Immature natural killer cell (primary cell): ENCODE measurements at regions not wholly inside any gene's neighbourhood (a gene's known extent, or its start where the extent isn't known, plus 50 kb on each side); places are given as distances from the start of the nearest gene placed in this dataset.
"Not testable (repeated sequence)": the region's sequence is repeated elsewhere in the genome, so short reads cannot be mapped to it uniquely, and the experiment has no call there.

Source experiments
- DNase-seq, 3 donors: peaks; one replicate each; pipeline ENCODE4 v3.0.0; 2022; ENCODE audit warnings: mixed read lengths in 1 of 3
- H3K27ac Mint-ChIP-seq, 6 donors: one replicate each; pipeline ENCODE4 v1.8.0; 2020; ENCODE audit warnings: mixed read lengths in 6 of 6, mild to moderate bottlenecking in 5 of 6, inconsistent platforms in 4 of 6, moderate library complexity in 3 of 6
- H3K27me3 Mint-ChIP-seq, 3 donors: one replicate each; pipeline ENCODE4 v1.8.0; 2020 to 2021; ENCODE audit warnings: low read depth in 3 of 3, mild to moderate bottlenecking in 3 of 3, mixed read lengths in 3 of 3, moderate library complexity in 3 of 3, inconsistent platforms in 1 of 3
- H3K36me3 Mint-ChIP-seq, 3 donors: one replicate each; pipeline ENCODE4 v1.8.0; 2020; ENCODE audit warnings: mixed read lengths in 3 of 3, inconsistent platforms in 2 of 3, mild to moderate bottlenecking in 2 of 3
- H3K4me1 Mint-ChIP-seq, 2 donors: one replicate each; pipeline ENCODE4 v1.8.0; 2020; ENCODE audit warnings: inconsistent platforms in 2 of 2, mild to moderate bottlenecking in 2 of 2, mixed read lengths in 2 of 2, moderate library complexity in 1 of 2
- H3K4me3 Mint-ChIP-seq, 5 donors: one replicate each; pipeline ENCODE4 v1.8.0; 2020; ENCODE audit warnings: mild to moderate bottlenecking in 5 of 5, mixed read lengths in 5 of 5, inconsistent platforms in 3 of 5, moderate library complexity in 3 of 5
- H3K9me3 Mint-ChIP-seq, 6 donors: one replicate each; pipeline ENCODE4 v1.8.0; 2020; ENCODE audit warnings: mild to moderate bottlenecking in 6 of 6, mixed read lengths in 6 of 6, inconsistent platforms in 4 of 6, moderate library complexity in 3 of 6

DNA sequence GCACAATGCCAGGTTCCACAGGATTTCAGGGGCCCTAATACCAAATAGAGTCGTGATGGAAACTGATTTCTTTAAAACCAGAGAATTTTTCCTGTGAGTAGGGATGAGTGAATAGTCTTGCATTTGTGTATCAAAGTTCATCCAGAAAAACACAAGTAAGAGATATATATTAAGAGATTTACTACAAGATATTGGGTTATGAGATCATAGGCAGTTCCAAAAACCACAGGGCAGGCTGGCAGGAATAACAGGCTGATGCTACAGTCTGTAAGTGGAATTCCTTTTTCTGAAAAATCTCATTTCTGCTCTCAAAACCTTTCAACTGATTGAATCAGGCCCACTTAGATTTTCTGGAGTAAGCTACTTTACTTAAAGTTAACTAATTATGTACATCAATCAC is 1756.2 kb upstream of the SEL1L start:
- Mint-ChIP-seq H3K9me3 (peaks cover 4 to 36% (median 13%) of the 10 kb centered on the region in 6 donors), H3K4me1 (no peaks in the 10 kb centered on the region), H3K4me3 (no peak overlapping the region), H3K27me3 (peaks cover 0 to 1% (median 0%) of the 10 kb centered on the region in 3 donors), H3K27ac (no peak overlapping the region), H3K36me3 (peaks cover 0 to 2% (median 0%) of the 10 kb centered on the region in 3 donors)
- no peak for DNase-seq

DNA sequence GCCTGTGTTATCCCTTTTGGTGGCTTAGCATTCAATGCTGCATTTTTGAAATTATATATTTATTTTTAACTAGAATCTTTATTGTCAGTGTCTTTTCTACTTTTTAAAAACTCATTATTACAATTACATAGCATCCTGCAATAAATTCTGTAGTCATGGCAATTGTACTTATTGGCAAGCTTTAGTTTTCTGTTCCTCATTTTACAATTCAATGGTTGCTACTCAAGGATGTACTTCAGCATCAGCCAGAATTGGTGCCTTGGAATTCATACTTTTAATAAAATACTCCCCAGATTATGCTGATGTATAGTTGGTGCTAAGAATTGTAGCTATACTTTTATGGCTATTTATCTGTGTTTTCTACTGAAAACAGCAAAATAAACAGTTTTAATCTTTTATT is 1756.8 kb upstream of the SEL1L start:
- H3K4me1 Mint-ChIP-seq, result no peaks in the 10 kb centered on the region
- no peak for DNase-seq
- peaks cover 0 to 3% (median 1%) of the 10 kb centered on the region in 3 donors for H3K27me3 Mint-ChIP-seq
- H3K36me3 Mint-ChIP-seq, result peaks cover 0 to 2% (median 0%) of the 10 kb centered on the region in 3 donors
- H3K4me3 Mint-ChIP-seq, result no peak overlapping the region
- H3K27ac Mint-ChIP-seq, result no peak overlapping the region
- H3K9me3 Mint-ChIP-seq, result peaks cover 4 to 40% (median 13%) of the 10 kb centered on the region in 6 donors

DNA sequence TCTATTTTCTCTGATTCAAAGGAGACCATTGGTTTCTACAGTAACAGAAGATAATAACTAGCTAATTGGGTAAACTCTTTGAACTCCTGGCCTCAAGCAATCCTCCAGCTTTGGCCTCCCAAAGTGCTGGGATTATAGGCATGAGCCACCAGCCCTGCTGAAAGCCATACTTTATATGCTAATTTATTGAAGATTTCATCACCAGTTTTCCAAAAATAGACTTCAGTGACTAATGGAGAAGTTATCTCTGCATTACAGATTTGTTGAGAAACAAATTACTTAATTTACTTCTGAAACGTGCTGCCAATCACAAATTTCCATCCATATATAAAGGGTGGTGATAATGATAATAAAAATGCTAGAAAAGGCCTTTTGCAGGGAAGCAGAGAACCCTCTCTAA is 1758.1 kb upstream of the SEL1L start:
- H3K9me3 Mint-ChIP-seq, result peaks cover 3 to 43% (median 14%) of the 10 kb centered on the region in 6 donors
- H3K36me3 Mint-ChIP-seq, result peaks cover 0 to 1% (median 0%) of the 10 kb centered on the region in 3 donors
- peaks cover 0 to 3% (median 1%) of the 10 kb centered on the region in 3 donors for H3K27me3 Mint-ChIP-seq

DNA sequence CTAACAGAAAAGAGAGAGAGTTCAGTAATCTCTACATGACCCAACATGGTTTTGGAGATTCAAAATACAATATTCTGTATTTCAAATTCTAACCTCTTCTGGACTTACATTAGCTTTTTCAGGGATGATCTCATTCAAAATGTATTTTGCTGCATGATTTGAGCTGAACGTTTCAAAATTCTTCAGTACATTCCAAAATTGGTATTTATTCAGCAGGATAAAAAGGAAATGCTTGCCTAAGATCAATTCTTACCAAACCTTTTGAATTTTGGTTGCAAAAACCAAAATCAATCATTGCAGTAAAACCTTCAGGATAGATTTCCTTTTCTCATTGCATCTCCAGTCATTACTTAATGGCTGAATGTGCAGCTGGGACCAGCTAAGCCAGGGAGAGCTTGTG is 1761.3 kb upstream of the SEL1L start:
- no peaks in the 10 kb centered on the region for H3K36me3 Mint-ChIP-seq
- H3K27me3 Mint-ChIP-seq, result peaks cover 0 to 3% (median 0%) of the 10 kb centered on the region in 3 donors
- no peak overlapping the region for H3K27ac Mint-ChIP-seq
- H3K9me3 Mint-ChIP-seq, result peaks cover 3 to 31% (median 7%) of the 10 kb centered on the region in 6 donors
- no peak overlapping the region for H3K4me3 Mint-ChIP-seq
- H3K4me1 Mint-ChIP-seq, result no peaks in the 10 kb centered on the region
- DNase-seq, result no peak

More for the DNA sequence above, 1758.1 kb upstream of the SEL1L start:
- no peak overlapping the region for H3K4me3 Mint-ChIP-seq
- DNase-seq, result no peak
- H3K27ac Mint-ChIP-seq, result no peak overlapping the region
- H3K4me1 Mint-ChIP-seq, result no peaks in the 10 kb centered on the region

DNA sequence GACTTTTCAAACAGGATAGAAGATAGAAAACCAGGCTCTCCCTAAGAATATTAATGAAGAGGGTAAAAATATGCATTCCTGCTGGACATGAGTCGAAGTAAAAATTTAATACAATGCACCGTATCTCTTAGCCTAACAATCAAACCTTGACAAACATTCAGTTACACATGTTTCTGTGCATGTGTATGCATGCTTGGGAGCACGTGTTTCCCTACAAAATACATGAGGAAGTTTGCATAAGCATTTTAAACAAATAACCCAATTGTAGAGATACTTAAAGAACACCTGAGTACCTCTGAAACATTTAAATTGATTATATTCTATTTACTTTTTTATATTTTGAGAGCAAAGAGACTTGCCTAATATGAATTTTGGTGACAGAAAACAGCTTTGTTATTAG is 1763.7 kb upstream of the SEL1L start:
- H3K27ac Mint-ChIP-seq, result no peak overlapping the region
- no peaks in the 10 kb centered on the region for H3K36me3 Mint-ChIP-seq
- peaks cover 0 to 3% (median 0%) of the 10 kb centered on the region in 3 donors for H3K27me3 Mint-ChIP-seq
- peaks cover 3 to 26% (median 6%) of the 10 kb centered on the region in 6 donors for H3K9me3 Mint-ChIP-seq
- no peak overlapping the region for H3K4me3 Mint-ChIP-seq
- no peak for DNase-seq
- H3K4me1 Mint-ChIP-seq, result no peaks in the 10 kb centered on the region

DNA sequence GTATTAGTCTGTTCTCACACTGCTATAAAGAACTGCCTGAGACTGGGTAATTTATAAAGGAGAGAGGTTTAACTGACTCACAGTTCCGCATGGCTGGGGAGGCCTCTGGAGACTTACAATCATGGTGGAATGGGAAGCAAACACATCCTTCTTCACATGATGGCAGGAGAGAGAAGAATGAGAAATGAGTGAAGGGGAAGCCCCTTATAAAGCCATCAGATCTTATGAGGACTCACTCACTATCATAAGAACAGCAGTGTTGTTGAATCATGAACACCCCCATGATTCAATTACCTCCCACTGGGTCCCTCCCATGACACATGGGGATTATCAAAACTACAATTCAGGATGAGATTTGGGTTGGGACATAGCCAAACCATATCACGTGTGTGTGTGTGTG is 1764.4 kb upstream of the SEL1L start:
- H3K36me3 Mint-ChIP-seq, DNase-seq, H3K27me3 Mint-ChIP-seq, H3K4me3 Mint-ChIP-seq, H3K27ac Mint-ChIP-seq, H3K4me1 Mint-ChIP-seq: not testable (repeated sequence)
- H3K9me3 Mint-ChIP-seq, result peaks cover 3 to 21% (median 6%) of the 10 kb centered on the region in 6 donors

DNA sequence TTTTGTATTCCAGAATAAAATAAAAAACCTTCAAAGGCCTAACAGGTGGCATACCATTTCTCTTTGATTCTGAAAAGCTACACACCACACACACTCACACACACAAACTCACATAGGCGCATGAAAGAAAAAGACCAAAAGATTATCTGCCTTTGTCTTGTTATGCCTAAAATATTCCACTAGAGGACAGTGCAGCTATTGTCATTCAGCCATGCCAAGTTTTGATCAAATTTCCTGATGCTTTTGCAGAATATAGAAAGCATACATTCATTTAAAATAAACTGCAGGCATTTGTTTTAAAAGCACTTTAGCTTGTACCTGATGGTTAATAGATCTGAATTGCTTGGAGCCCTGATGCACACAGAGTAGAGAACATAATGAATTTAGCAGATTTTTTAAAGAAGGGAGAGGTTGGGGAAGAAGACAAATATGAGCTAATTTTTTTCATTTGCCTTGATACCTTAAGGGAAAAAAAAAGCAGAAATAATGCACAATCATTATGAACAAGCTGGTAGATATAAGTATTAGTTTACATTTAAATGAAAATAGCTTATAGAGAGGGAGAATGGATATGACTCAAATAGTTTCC is 1766.9 kb upstream of the SEL1L start:
- no peak for DNase-seq
- Mint-ChIP-seq H3K4me3 (no peak overlapping the region), H3K9me3 (peaks cover 1 to 6% (median 3%) of the 10 kb centered on the region in 6 donors), H3K36me3 (no peaks in the 10 kb centered on the region), H3K4me1 (no peaks in the 10 kb centered on the region), H3K27ac (no peak overlapping the region), H3K27me3 (no peaks in the 10 kb centered on the region)

DNA sequence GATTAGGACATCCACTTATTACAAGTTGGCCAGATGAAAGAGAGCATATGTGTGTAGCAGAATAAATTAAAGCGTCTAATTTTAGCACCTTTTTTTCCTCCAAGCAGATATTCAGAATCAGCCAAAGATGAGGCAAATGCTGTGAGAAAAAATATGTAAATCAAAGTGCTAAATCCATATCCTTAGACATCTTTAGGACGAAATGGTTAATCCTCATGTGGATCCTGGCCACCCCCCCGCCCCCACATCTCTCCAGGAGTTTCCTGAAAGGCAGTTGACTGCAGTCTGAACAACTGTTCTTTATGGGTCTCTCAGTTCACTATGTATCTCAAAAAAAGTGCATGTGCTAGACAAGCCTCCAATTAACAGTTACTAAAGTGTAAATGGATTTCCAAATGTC is 1768.1 kb upstream of the SEL1L start:
- DNase-seq, result no peak
- Mint-ChIP-seq H3K4me3 (no peak overlapping the region), H3K27ac (no peak overlapping the region), H3K36me3 (no peaks in the 10 kb centered on the region), H3K9me3 (peaks cover 0 to 6% (median under 1%) of the 10 kb centered on the region in 6 donors), H3K4me1 (no peaks in the 10 kb centered on the region), H3K27me3 (no peaks in the 10 kb centered on the region)

DNA sequence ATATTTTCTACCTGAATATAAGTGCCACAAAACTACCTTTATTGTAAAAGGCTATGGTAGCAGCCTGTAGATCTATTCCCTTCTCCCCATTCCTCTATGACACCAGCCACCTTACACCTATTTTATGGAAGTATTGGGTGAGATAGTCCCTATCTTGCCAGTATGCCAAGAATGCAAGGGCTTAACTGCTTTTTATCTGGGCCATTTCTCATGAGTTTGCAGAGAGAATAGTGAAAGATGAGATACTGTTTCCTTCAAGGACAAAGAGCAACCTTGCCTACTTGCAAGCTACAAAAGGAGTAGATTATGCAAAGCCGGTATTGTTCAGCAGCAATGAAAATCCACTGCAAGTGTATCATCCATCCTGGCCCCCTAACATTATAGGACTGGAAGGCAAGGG is 1775.6 kb upstream of the SEL1L start:
- Mint-ChIP-seq H3K27me3 (peaks cover 0 to 2% (median 2%) of the 10 kb centered on the region in 3 donors), H3K36me3 (no peaks in the 10 kb centered on the region), H3K4me1 (no peaks in the 10 kb centered on the region), H3K4me3 (no peak overlapping the region), H3K27ac (no peak overlapping the region), H3K9me3 (peaks cover 4 to 40% (median 12%) of the 10 kb centered on the region in 6 donors)
- DNase-seq, result no peak

DNA sequence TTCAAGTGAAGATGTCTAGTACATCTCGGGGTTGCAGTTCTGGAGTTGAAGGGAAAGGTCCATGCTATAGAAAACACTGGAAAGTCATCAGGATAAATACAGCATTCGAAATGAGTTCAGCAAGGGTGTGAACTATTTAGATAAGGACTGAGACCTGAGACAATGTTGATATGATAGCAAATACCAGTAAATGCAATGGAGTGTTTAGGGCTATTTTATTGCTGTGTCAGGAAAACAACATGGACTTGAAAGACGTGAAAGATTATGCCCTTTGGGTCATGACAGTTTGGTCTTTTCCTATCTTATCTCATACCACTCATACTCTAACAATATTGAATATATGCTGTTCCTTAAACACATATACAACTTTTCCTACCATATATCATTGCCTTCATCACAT is 1776.2 kb upstream of the SEL1L start:
- Mint-ChIP-seq H3K27ac (no peak overlapping the region), H3K4me1 (no peaks in the 10 kb centered on the region), H3K27me3 (peaks cover 0 to 2% (median 2%) of the 10 kb centered on the region in 3 donors), H3K4me3 (no peak overlapping the region), H3K9me3 (peaks cover 8 to 40% (median 13%) of the 10 kb centered on the region in 6 donors), H3K36me3 (no peaks in the 10 kb centered on the region)
- DNase-seq, result no peak

DNA sequence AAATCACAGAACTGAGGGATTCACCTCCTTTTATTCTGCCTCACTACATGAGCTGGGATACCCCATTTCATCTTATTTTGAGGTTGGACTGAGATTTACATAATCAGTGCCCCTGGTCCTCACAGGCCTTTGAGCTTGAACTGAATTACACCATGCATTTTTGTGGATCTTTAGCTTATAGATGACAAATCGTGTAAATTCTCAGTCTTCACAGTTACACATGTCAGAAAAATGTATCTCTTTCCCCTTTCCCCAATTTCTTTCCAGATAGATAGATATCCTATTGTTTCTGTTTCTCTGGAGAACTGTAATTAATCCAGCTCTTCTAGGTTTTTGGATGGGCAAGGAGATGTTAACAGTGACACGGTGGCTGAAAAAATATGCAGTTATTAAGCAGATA is 1778.9 kb upstream of the SEL1L start:
- Mint-ChIP-seq H3K27me3 (peaks cover 2 to 3% (median 2%) of the 10 kb centered on the region in 3 donors), H3K9me3 (peaks cover 12 to 50% (median 16%) of the 10 kb centered on the region in 6 donors), H3K4me1 (no peaks in the 10 kb centered on the region), H3K4me3 (no peak overlapping the region), H3K27ac (no peak overlapping the region), H3K36me3 (no peaks in the 10 kb centered on the region)
- DNase-seq, result no peak

DNA sequence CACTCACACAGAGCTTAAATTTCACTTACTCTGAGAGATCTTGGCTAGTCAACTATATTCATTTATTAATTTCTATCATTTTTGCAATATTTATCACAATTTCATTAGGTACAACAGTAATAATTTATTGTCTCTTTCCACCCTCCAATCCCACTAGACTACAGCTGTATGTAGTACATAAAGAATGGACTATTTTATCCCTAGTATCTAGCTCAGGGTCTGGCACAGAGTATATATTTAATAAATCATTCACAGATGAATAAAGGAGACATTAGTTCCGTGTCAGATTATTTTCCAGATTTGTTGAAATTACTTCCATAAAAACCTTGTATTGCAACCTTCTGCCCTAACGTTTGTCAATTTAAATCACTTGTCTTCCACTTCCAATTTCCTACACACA is 1781.1 kb upstream of the SEL1L start:
- Mint-ChIP-seq H3K36me3 (no peaks in the 10 kb centered on the region), H3K9me3 (peaks cover 10 to 43% (median 16%) of the 10 kb centered on the region in 6 donors), H3K4me3 (no peak overlapping the region), H3K27me3 (peaks cover 2 to 3% (median 2%) of the 10 kb centered on the region in 3 donors), H3K4me1 (no peaks in the 10 kb centered on the region), H3K27ac (no peak overlapping the region)
- no peak for DNase-seq

DNA sequence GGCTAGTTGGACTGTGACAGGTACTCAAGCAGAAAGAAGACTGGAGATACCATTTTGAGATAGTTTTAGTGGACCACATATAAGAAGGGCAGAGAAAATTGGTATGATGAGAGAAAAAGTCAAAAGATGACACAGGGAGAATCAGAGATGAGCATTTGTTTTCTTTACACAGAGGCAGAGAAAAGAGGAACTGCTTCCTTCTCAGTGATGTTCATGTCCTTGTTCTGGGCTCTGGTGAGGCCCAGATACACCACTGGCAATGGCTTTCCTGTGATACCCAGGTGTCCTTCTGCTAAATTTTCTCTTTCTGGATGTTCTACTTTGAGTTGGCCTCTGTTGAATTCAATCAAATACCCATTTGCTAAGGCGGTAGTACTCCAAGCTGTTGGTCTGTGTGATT is 1782.7 kb upstream of the SEL1L start:
- Mint-ChIP-seq H3K36me3 (no peaks in the 10 kb centered on the region), H3K9me3 (peaks cover 3 to 38% (median 17%) of the 10 kb centered on the region in 6 donors), H3K27ac (no peak overlapping the region), H3K4me1 (no peaks in the 10 kb centered on the region), H3K4me3 (no peak overlapping the region), H3K27me3 (peaks cover 2 to 3% (median 2%) of the 10 kb centered on the region in 3 donors)
- no peak for DNase-seq

DNA sequence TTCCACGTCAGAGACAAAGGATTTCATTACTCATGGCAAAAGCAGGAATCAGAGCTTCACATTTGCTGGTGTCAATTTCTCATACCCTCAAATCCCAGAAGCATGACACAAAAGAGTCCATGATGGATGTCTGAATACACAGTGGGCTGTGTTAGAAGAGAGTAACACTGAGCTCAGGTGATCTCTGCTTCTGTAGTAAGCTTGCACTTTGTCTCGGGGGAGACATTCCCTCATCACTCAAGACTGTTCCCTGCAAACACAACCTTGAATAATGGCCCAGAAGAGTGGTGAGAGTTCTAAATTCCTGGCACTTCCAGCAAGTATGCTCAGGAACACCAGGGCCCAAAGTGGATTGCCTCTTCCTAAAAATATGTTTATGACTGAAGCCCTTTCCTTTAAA is 1787.2 kb upstream of the SEL1L start:
- H3K36me3 Mint-ChIP-seq, result no peaks in the 10 kb centered on the region
- no peak overlapping the region for H3K4me3 Mint-ChIP-seq
- no peak overlapping the region for H3K27ac Mint-ChIP-seq
- no peaks in the 10 kb centered on the region for H3K4me1 Mint-ChIP-seq
- DNase-seq, result no peak
- peaks cover 0 to 2% (median 0%) of the 10 kb centered on the region in 3 donors for H3K27me3 Mint-ChIP-seq
- H3K9me3 Mint-ChIP-seq, result peaks cover 0 to 53% (median 10%) of the 10 kb centered on the region in 6 donors

DNA sequence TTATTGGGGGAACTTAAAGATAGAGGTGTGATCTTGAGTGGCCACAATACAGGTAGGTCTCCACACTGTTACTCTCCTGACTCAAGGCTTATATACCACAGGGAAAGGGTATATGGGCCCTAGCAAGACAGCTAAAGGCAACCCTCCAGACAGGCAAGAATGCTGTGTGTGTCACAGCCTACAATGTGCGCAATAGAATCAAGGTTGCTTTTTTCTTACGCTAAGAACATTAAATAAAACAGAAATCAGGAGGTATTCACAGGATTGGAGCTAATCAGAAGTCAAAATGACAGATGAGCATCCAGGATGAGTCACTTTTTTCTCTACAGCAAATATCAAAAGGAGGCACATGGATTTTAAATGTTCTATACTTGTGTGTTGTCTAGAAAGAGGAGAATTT is 1797.9 kb upstream of the SEL1L start:
- Mint-ChIP-seq H3K27ac (no peak overlapping the region), H3K36me3 (no peaks in the 10 kb centered on the region), H3K27me3 (no peaks in the 10 kb centered on the region), H3K9me3 (peaks cover 4 to 36% (median 7%) of the 10 kb centered on the region in 6 donors), H3K4me3 (no peak overlapping the region), H3K4me1 (no peaks in the 10 kb centered on the region)
- DNase-seq, result no peak
